Hematopoietic multipotent progenitor cell treated with erythropoietin and hydrocortisone succinate and interleukin-3 and kit ligand, for 8 days (in vitro differentiated cells): ENCODE measurements at regions not wholly inside any gene's neighbourhood (a gene's known extent, or its start where the extent isn't known, plus 50 kb on each side); places are given as distances from the start of the nearest gene placed in this dataset.
"Not testable (repeated sequence)": the region's sequence is repeated elsewhere in the genome, so short reads cannot be mapped to it uniquely, and the experiment has no call there.

Experiments
- DNase-seq: peaks from one replicate; pipeline ENCODE4 v3.0.0-alpha.2; 2015

- DNase-seq: no peak
Measured at GRCh38 chr2:84033347-84033974, 425.6 kb downstream of the SUCLG1 start.

GRCh38 chr2:84031312-84032050 lies 427.6 kb downstream of the SUCLG1 start:
- no peak for DNase-seq

DNA sequence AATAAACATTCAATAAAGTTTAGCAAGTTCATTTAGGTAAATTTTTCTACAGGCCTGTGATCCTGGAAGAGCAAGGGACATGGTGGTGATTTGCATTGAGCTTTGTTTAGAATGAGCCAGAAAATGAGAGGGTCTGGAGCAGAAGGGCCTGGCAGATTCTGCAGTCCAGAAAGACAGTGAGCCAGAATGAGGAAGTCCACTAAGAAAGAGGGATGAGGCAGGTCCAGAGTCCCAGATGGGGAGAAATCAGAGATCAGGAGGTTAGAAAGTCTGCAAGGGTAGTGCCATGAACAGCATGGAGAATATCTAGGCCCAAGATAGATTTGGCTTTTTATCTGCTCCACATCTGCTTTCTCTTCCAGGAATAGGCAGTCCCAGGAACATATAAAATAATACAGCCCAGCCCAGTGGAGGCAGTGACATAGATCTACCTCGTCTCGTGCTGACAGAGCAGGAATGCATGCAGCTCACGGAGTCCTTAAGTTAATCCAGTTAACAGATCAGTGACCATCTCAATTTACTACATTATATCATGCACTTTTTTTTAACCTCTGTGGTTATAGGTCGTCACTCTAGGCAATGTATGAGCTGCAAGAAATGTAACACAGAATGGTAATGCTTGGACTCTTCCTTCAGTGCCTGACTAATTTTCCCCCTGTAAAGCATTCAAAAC lies 429.0 kb downstream of the SUCLG1 start:
- no peak for DNase-seq

DNA sequence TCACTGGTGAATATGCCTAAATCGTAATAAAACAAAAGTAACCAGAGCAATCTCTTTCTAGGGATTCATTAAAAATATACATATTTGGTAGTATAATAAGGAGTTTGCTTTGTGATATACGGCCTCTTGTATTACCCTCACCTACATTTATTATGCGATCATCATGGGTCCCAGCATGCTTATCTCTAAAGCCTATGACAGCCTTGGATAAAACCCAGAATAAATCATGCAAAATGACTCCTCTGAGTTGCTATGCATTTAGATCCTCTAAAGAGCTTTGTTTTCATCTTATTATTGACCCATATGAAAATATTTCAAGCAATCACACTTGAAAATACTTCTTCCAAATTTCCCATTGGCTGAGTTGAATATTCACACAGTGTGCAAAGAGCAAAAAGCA lies 432.3 kb downstream of the SUCLG1 start:
- no peak for DNase-seq

GRCh38 chr2:84022810-84023431 lies 436.2 kb downstream of the SUCLG1 start:
- peak; percentile 63 for DNase-seq

DNA sequence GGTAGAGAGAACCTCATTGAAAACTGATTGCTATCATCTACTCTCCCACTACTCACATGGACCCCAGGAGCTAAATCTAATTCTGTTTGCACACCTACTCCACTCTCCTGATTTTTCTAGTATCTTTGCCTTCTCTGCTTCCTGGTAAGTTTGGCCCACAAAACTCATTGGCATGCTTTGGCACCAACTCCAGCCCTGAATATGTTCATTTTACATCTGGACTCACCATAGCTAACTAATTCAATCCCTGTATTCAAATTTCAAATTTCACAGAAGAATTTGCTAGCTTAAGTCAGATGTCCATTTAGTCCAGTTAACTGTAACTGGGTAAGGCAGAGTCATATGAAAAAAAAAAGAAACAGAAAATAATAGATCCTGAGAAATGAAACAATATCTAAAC lies 442.1 kb downstream of the SUCLG1 start:
- DNase-seq: no peak

- DNase-seq: no peak
Measured at GRCh38 chr2:84016183-84016582, 442.9 kb downstream of the SUCLG1 start.

GRCh38 chr2:83997889-83998288 lies 461.2 kb downstream of the SUCLG1 start:
- DNase-seq: no peak

DNA sequence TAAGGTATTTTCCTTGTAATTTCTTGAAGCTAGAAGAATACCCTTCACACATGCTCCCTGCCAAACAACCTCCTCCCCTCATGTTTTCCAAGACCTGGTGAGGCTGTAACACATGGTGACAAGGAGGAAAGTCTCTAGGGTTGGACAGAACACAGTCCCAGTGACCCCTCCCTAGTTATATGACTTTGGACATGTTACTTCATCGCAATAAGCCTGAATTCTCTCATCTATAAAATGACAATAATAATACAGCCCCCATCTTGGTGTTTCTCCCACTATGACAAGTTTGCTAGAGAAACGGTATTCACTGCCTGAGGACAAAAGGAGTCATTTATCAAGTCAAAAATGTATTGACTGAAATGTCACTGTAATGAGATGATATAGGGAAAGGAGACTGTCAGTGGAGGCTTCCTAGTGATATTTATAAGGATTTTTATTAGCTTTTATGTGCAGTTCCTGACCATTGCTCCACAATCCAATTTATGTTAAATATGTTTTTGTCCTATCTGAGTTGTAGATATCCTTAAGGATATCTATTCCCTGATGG lies 464.4 kb downstream of the SUCLG1 start:
- no peak for DNase-seq

GRCh38 chr2:83993873-83994632 lies 465.0 kb downstream of the SUCLG1 start:
- no peak for DNase-seq

DNA sequence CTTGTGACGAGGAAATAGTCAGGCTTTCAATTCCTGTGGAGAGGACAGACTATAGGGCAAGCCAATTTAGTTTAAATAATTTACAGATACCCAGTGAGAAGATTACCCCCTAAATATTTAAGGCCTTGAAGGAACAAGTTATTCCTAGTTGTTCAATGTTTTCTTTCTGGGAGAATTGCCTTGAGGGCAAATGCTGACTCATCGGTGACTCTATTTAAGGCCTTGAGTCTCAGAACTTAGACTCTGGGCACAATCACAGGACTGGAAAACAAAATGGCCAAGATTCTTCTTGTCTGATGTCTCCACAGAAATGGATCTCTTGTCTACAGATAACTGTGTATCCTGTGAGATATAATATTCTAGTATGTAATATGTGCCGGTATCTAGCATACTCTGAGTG lies 467.1 kb downstream of the SUCLG1 start:
- DNase-seq: no peak

- DNase-seq: peak; percentile 19
Measured at GRCh38 chr2:83990636-83991035, 468.4 kb downstream of the SUCLG1 start.

GRCh38 chr2:83976628-83977027 lies 482.5 kb downstream of the SUCLG1 start:
- not testable (repeated sequence) for DNase-seq

- DNase-seq: no peak
Measured at GRCh38 chr2:83972128-83972527, 487.0 kb downstream of the SUCLG1 start.

DNA sequence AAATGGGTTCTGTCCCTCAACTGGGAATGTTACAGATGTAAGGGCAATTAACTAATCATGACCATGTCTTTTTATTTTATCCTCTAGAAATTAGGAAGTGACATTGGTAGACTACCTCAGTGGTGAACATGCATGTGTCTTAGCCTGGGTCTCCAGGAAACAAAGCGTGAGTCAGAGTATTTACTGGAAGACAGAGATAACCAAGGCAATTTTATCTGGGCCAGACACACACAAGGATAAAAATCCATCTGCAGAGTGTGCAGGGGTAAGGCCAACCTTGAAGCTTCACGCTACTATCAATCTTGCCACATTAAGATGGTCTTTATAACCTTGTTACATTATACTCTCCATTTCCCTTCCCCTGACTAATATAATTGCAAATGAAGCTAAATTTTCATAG lies 487.5 kb downstream of the SUCLG1 start:
- DNase-seq: peak; percentile 93

DNA sequence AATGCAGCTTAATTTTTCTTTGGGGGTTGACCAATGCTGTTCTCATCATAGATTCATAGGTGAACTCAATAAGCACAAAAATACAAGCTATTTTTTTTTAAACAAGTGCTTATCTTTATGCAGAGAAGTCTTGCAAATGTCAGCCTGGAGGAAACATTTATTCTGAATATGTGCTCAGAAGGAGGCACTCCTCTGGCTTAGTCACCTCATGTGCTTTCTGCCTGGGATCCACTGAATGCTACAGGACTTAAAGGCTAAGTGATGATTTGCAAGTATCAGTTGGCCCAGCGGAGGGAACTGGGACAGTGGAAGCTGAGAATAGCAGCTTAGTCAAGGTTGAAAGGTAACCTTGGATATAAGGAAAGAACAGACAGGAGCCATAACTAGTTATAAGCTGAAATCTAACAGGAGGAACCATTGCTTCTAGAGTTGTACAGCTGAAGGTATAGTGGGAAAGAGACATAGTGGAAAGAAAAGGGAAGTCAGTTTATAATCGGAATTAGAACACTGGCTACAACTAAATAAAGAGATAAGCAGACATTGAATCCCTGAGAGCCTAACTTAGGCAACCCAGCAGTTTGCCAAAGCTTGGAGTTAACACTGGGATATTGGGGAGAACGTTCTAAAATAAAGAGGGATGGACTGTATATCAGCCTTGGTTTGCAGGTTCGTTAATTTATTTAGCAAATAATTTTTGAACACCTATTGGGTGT lies 488.7 kb downstream of the SUCLG1 start:
- DNase-seq: peak; percentile 6

- peak; percentile 11 for DNase-seq
Measured at GRCh38 chr2:83969085-83969484, 490.0 kb downstream of the SUCLG1 start.

DNA sequence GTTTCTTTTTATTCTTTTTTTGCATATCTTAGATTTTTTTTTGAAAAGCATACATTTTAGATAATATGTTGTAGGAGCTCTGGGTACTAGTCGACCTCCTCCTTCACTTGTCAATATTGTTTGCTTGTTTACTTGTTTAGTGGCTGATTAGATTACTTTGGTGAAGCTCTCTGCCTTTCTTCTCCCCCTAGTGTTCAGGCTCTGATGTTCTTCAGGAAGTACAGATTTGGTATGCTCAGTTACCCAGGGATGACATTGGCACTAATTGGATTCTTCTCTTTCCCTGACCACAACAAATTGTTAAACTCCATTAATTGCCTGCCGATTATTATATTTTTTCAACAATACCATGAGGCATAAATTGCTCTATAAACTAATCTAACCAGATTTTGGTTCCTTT lies 491.2 kb downstream of the SUCLG1 start:
- peak; percentile 25 for DNase-seq

DNA sequence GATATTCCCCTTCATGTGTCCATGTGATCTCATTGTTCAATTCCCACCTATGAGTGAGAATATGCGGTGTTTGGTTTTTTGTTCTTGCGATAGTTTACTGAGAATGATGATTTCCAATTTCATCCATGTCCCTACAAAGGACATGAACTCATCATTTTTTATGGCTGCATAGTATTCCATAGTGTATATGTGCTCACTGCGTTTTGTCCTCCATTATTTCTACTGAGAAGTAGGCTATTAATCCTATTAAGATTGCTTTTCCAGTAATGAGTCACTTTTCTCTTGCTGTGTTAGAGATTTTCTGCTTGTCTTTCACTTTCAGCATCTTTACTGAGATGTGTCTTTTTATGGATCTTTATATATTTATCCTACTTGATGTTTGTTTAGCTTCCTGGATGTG lies 492.1 kb downstream of the SUCLG1 start:
- DNase-seq: not testable (repeated sequence)

- no peak for DNase-seq
Measured at GRCh38 chr2:83961512-83961911, 497.6 kb downstream of the SUCLG1 start.

DNA sequence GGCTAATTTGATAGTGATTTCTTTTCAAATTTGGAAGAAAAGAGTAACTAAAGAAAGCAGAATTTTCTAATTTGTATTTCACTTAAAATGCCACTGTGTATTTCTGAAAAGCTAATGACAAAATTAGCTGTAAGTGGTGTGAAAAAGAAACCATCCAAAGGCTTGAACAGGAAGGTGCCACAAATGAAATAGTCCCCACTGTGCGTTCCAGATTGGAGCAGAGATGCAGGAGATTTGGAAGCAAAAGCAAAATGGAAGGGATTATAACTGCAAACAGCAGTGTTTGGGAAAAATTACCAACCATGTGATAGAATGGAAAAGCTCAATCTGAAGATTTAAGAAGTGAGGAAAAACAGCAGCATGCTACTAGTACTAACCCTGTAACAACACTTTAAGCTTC lies 498.7 kb downstream of the SUCLG1 start:
- no peak for DNase-seq

DNA sequence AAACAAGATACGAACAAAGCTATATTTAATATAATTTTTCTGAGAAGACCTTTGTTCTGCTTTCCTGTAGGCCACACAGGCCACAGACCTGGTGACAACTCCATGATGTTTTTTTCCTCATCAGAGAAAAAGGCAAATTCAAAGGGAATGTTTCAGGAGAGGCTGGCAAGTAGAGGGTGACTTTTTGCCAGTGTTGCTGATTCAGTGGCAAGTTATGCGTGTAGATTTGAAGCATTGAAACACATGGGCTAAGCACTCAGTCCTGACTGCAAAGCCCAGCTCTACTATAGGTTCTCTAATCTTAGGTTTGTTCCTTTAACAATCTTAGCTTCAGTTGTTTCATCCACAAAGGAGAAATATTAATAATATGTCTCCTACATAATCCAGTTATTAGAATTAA lies 499.8 kb downstream of the SUCLG1 start:
- no peak for DNase-seq
